ENCODE measurements at regions not wholly inside any gene's neighbourhood (a gene's known extent, or its start where the extent isn't known, plus 50 kb on each side); places are given as distances from the start of the nearest gene placed in this dataset.

DNA sequence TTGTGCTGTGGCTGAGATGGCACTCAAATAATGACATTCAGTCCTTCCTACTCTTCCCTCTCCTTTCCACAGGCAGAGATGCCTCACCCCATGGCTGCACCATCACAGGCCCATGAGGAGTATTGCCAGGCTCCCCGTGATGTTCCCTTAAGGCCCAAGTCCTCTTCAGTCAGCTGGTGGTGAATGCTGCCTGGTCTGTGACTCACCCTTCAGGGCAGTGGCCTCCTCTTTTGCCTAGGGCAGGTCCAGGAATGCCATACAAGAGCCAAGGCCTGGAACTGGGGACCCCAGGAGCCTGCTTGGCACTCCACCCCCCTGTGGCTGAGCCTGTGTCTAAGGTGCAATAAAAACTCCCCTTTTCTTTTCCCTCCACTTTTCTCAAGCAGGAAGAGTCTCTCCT, 144.2 kb upstream of the GEMIN8 start:
- no peak for DNase-seq (ENCODE audit: low read depth in 2 of 2)

GRCh38 chrX:14164828-14165227, 135.1 kb upstream of the GEMIN8 start:
- DNase-seq (ENCODE audit: low read depth in 2 of 2) = no peak

DNA sequence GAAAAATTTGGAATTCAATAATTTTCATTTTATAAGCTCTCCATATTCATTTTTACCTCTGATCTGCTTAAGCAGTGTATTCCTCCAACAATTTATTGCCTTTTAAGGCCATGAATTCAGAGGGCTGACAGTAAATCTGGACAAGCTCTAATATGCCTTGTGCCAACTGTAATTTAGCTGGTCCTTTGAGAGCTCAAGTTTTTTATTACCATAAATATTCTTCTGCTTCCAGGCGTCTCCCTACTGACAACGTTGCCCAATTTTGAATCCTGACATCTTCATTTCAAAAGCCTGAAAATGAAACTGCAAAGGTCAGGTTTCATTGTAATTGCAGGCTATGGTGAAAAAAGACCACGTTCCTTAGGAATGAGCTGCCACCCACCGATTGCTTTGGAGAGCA, 95.8 kb upstream of the GEMIN8 start:
- no peak for DNase-seq (ENCODE audit: low read depth in 2 of 2)

DNA sequence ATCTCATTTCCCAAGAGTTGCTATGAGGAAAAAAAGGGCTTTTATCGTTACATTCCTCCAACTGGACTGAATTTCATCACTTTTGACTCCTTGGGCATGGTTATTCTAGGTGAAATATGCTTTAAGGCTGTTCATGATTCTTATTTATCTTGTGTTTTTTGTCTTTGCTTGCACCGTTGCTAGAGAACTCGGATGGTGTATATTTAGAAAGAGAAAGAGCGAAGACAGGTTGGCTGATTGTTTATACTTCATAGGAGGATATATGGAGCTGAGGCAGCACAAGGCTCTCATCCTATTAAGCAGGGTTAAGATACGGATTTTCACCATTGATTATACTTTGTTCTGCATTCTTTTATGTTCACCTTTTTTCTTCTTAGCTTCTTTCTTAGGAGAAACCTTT, 94.9 kb upstream of the GEMIN8 start:
- DNase-seq (ENCODE audit: low read depth in 2 of 2) = no peak

DNA sequence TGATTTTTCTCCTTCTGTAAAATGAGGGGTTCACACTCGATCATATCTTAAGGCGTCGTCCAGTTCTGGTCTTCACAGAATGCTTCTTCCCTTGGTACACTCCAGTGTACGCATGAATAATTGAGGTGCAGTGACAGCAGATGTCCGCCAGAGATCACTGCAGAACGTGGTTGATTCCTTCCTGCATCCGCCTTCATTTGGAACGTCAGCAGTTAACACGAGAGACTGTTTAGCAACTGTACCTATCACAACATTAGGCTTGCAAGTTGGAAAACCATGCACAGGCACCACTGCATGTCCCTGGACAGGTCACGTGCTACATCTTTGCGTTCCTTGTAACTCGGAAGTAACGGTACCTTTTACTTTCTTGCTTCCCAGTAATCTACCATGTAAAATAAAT, 66.0 kb upstream of the GEMIN8 start:
- no peak for DNase-seq (ENCODE audit: low read depth in 2 of 2)

DNA sequence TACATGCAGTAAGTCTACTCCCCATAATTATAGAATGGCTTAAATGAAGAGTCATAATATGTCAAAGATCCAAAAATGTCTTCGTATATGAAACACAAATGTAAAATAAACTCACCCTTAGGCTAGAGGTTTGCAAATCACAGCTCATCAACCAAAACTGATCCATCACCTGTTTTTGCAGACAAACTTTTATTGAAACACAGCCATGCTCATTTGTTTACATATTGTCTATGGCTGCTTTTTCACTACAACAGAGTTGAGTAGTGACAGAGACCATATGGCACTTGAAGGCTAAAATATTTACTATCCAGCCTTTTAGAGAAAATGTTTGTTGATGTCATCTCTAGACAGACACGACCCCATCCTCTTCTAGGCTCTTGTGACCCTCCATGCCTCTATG, 64.5 kb upstream of the GEMIN8 start:
- DNase-seq (ENCODE audit: low read depth in 2 of 2) = no peak

DNA sequence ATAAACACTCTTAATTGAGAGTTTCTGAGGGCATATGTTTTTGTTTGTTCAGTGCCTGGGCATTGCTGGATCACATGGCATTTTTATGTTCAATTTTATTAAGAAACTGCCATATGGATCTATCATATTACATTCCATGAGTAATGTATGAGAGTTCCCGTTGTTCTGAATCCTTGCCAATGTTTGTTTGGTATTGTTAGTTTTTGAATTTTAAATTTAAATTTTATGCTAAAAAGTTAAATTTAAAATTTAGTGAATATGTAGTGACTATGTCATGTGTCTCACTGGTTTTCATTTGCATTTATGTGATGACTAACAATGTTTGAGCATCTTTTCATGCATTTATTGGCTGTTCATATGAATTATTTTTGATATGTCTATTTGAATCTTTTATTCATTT, 54.8 kb upstream of the GEMIN8 start:
- no peak for DNase-seq (ENCODE audit: low read depth in 2 of 2)

DNA sequence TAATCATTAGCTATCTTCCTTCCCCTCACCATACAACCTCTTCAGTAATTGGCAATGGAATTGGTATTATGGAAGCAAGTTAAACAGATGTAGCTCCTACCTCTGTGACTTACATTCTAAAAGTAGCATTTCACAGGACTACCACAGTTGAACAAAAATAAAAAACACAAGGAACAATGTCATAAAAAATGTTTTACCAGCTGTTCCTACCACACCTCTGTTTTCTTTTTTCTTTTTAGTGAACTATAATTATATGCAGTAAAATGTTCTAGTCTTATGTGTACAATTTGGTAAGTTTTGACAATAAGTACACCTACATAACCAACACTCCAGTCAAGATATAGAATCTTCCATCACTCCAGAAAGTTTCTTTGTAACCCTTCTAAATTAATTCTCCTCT, 54.1 kb upstream of the GEMIN8 start:
- DNase-seq (ENCODE audit: low read depth in 2 of 2) = no peak

- no peak for DNase-seq (ENCODE audit: low read depth in 2 of 2)
These were observed 50.3 kb upstream of the GEMIN8 start for GRCh38 chrX:14079891-14080430.
